NOMO-1 treated with dmso at 0.1 percent for 144 hours (cell line): ENCODE measurements at regions not wholly inside any gene's neighbourhood (a gene's known extent, or its start where the extent isn't known, plus 50 kb on each side); places are given as distances from the start of the nearest gene placed in this dataset.
"Not testable (repeated sequence)": the region's sequence is repeated elsewhere in the genome, so short reads cannot be mapped to it uniquely, and the experiment has no call there.

Experiments
- DNase-seq: peaks from one replicate; lab custom pipeline; 2025; ENCODE audit not compliant: unreplicated experiment; lab: John Stamatoyannopoulos, UW

GRCh38 chr5:163115011-163115410 lies 322.4 kb upstream of the CCNG1 start:
- no peak for DNase-seq

- DNase-seq: not testable (repeated sequence)
Measured at GRCh38 chr5:163116618-163117017, 320.8 kb upstream of the CCNG1 start.

- no peak for DNase-seq
Measured at GRCh38 chr5:163134061-163134460, 303.3 kb upstream of the CCNG1 start.

- DNase-seq: no peak
Measured at GRCh38 chr5:163135849-163136248, 301.5 kb upstream of the CCNG1 start.

- DNase-seq: no peak
Measured at GRCh38 chr5:163161512-163161911, 275.9 kb upstream of the CCNG1 start.

GRCh38 chr5:163162645-163163044 lies 274.8 kb upstream of the CCNG1 start:
- no peak for DNase-seq

- no peak for DNase-seq
Measured at GRCh38 chr5:163163858-163164257, 273.5 kb upstream of the CCNG1 start.

- no peak for DNase-seq
Measured at GRCh38 chr5:163165277-163165676, 272.1 kb upstream of the CCNG1 start.

GRCh38 chr5:163170161-163170560 lies 267.2 kb upstream of the CCNG1 start:
- not testable (repeated sequence) for DNase-seq

GRCh38 chr5:163172540-163173338 lies 264.7 kb upstream of the CCNG1 start:
- DNase-seq: no peak

GRCh38 chr5:163177971-163178370 lies 259.4 kb upstream of the CCNG1 start:
- DNase-seq: no peak

GRCh38 chr5:163185315-163185714 lies 252.1 kb upstream of the CCNG1 start:
- DNase-seq: no peak

GRCh38 chr5:163189023-163189553 lies 248.3 kb upstream of the CCNG1 start:
- DNase-seq: no peak

GRCh38 chr5:163190283-163190682 lies 247.1 kb upstream of the CCNG1 start:
- DNase-seq: no peak

GRCh38 chr5:163190784-163191183 lies 246.6 kb upstream of the CCNG1 start:
- DNase-seq: no peak

- DNase-seq: no peak
Measured at GRCh38 chr5:163193886-163194285, 243.5 kb upstream of the CCNG1 start.

- no peak for DNase-seq
Measured at GRCh38 chr5:163205645-163206044, 231.8 kb upstream of the CCNG1 start.

- DNase-seq: no peak
Measured at GRCh38 chr5:163221581-163221980, 215.8 kb upstream of the CCNG1 start.

GRCh38 chr5:163222982-163223381 lies 214.4 kb upstream of the CCNG1 start:
- no peak for DNase-seq

- no peak for DNase-seq
Measured at GRCh38 chr5:163244445-163244987, 192.9 kb upstream of the CCNG1 start.

GRCh38 chr5:163245584-163245983 lies 191.8 kb upstream of the CCNG1 start:
- no peak for DNase-seq

GRCh38 chr5:163248333-163248732 lies 189.1 kb upstream of the CCNG1 start:
- DNase-seq: no peak

GRCh38 chr5:163248871-163249270 lies 188.5 kb upstream of the CCNG1 start:
- no peak for DNase-seq
